CD4-positive, alpha-beta memory T cell (primary cell): ENCODE measurements at regions not wholly inside any gene's neighbourhood (a gene's known extent, or its start where the extent isn't known, plus 50 kb on each side); places are given as distances from the start of the nearest gene placed in this dataset.
"Not testable (repeated sequence)": the region's sequence is repeated elsewhere in the genome, so short reads cannot be mapped to it uniquely, and the experiment has no call there.

ENCODE experiments used
- CTCF ChIA-PET: fragments of 350-600 bp; sonication (Branson Sonifier 250); formaldehyde crosslinking; loops from one replicate; lab custom pipeline; 2021; ENCODE audit warnings: inconsistent platforms; ENCODE audit not compliant: partially characterized antibody; lab: Charles Lee
- POLR2A ChIA-PET: fragments of 350-600 bp; sonication (Branson Sonifier 250); formaldehyde crosslinking; loops from one replicate; lab custom pipeline; 2021; ENCODE audit not compliant: partially characterized antibody; lab: Charles Lee
- DNase-seq, 5 donors: peaks; one replicate each; pipeline versions ENCODE4 v3.0.0 to v3.0.0-alpha.2; 2020 to 2022; ENCODE audit warnings: mixed read lengths in 1 of 5
- H3K27ac ChIP-seq: one replicate; pipeline ENCODE4 v1.7.0; 2013; ENCODE audit warnings: low read depth, low read length
- H3K27me3 ChIP-seq: 2 replicates; pipeline ENCODE4 v1.7.0; 2013; ENCODE audit warnings: mild to moderate bottlenecking, low read length, moderate library complexity; ENCODE audit not compliant: insufficient read depth
- H3K36me3 ChIP-seq: 2 replicates; pipeline ENCODE4 v1.7.0; 2013; ENCODE audit warnings: mild to moderate bottlenecking, low read length, moderate library complexity; ENCODE audit not compliant: insufficient read depth
- H3K4me1 ChIP-seq: 2 replicates; pipeline ENCODE4 v1.7.0; 2013; ENCODE audit warnings: mild to moderate bottlenecking, low read length, moderate library complexity; ENCODE audit not compliant: insufficient read depth
- H3K4me3 ChIP-seq, 2 donors: one replicate each; pipeline ENCODE4 v1.7.0; 2013; ENCODE audit warnings: low read length in 2 of 2, mild to moderate bottlenecking in 1 of 2
- H3K9me3 ChIP-seq, 2 donors: one replicate each; pipeline ENCODE4 v1.7.0; 2013; ENCODE audit warnings: low read length in 2 of 2, control low read depth in 1 of 2; ENCODE audit not compliant: control insufficient read depth in 1 of 2
- H3K27ac Mint-ChIP-seq, 7 donors: one replicate each; pipeline ENCODE4 v1.8.0; 2020 to 2021; ENCODE audit warnings: mixed read lengths in 7 of 7, mild to moderate bottlenecking in 6 of 7, inconsistent platforms in 3 of 7, moderate library complexity in 3 of 7
- H3K27me3 Mint-ChIP-seq, 2 donors: one replicate each; pipeline ENCODE4 v1.8.0; 2020 to 2021; ENCODE audit warnings: mixed read lengths in 2 of 2
- H3K36me3 Mint-ChIP-seq, 2 donors: one replicate each; pipeline ENCODE4 v1.8.0; 2020 to 2021; ENCODE audit warnings: mixed read lengths in 2 of 2, inconsistent platforms in 1 of 2, mild to moderate bottlenecking in 1 of 2
- H3K4me1 Mint-ChIP-seq, 4 donors: one replicate each; pipeline ENCODE4 v1.8.0; 2020 to 2021; ENCODE audit warnings: mixed read lengths in 4 of 4, mild to moderate bottlenecking in 1 of 4
- H3K4me3 Mint-ChIP-seq, 8 donors: one replicate each; pipeline ENCODE4 v1.8.0; 2020 to 2021; ENCODE audit warnings: mixed read lengths in 8 of 8, mild to moderate bottlenecking in 7 of 8, moderate library complexity in 6 of 8, inconsistent platforms in 3 of 8
- H3K9me3 Mint-ChIP-seq, 8 donors: one replicate each; pipeline ENCODE4 v1.8.0; 2020 to 2021; ENCODE audit warnings: mixed read lengths in 8 of 8, mild to moderate bottlenecking in 5 of 8, inconsistent platforms in 3 of 8, moderate library complexity in 1 of 8
- intact Hi-C: fragments of 100-400 bp; cut with micrococcal nuclease; formaldehyde crosslinking; loops from one replicate; pipeline ENCODE4 v1.15.1; 2023

- no peak for DNase-seq
- no peaks in the 10 kb centered on the region for H3K4me1 Mint-ChIP-seq
- Histone ChIP-seq H3K4me1 (no peaks in the 10 kb centered on the region), H3K9me3 (no peaks in the 10 kb centered on the region), H3K4me3 (no peak overlapping the region), H3K36me3 (no peaks in the 10 kb centered on the region), H3K27ac (no peak overlapping the region), H3K27me3 (no peaks in the 10 kb centered on the region)
- peaks cover 0 to 31% (median 18%) of the 10 kb centered on the region in 8 donors for H3K9me3 Mint-ChIP-seq
- ChIA-PET POLR2A (no interaction called here), CTCF (no interaction called here)
- H3K27ac Mint-ChIP-seq: no peak overlapping the region
- H3K36me3 Mint-ChIP-seq: no peaks in the 10 kb centered on the region
- intact Hi-C loops: no loop called here
- no peaks in the 10 kb centered on the region for H3K27me3 Mint-ChIP-seq
- no peak overlapping the region for H3K4me3 Mint-ChIP-seq
Observed at GRCh38 chr6:120478650-120479049, 855.6 kb downstream of the TBC1D32 start.

GRCh38 chr6:120473804-120474203, 860.5 kb downstream of the TBC1D32 start:
- no peaks in the 10 kb centered on the region for H3K4me1 ChIP-seq
- no peak overlapping the region for H3K27ac ChIP-seq
- H3K4me1 Mint-ChIP-seq: no peaks in the 10 kb centered on the region
- intact Hi-C loops: no loop called here
- CTCF ChIA-PET: no interaction called here
- H3K9me3 ChIP-seq: no peaks in the 10 kb centered on the region
- no peak for DNase-seq
- no peaks in the 10 kb centered on the region for H3K27me3 Mint-ChIP-seq
- H3K4me3 Mint-ChIP-seq: no peak overlapping the region
- H3K9me3 Mint-ChIP-seq: peaks cover 0 to 16% (median 8%) of the 10 kb centered on the region in 8 donors
- H3K27ac Mint-ChIP-seq: no peak overlapping the region
- no peak overlapping the region for H3K4me3 ChIP-seq
- H3K36me3 Mint-ChIP-seq: no peaks in the 10 kb centered on the region
- POLR2A ChIA-PET: no interaction called here
- no peaks in the 10 kb centered on the region for H3K36me3 ChIP-seq
- no peaks in the 10 kb centered on the region for H3K27me3 ChIP-seq

GRCh38 chr6:120468486-120468885, 865.8 kb downstream of the TBC1D32 start:
- intact Hi-C loops: no loop called here
- Mint-ChIP-seq H3K27me3 (no peaks in the 10 kb centered on the region), H3K27ac (no peak overlapping the region), H3K4me3 (no peak overlapping the region), H3K4me1 (no peaks in the 10 kb centered on the region), H3K9me3 (peaks cover 0 to 8% (median 3%) of the 10 kb centered on the region in 8 donors), H3K36me3 (no peaks in the 10 kb centered on the region)
- Histone ChIP-seq H3K27ac (no peak overlapping the region), H3K4me3 (no peak overlapping the region), H3K27me3 (no peaks in the 10 kb centered on the region), H3K36me3 (no peaks in the 10 kb centered on the region), H3K4me1 (no peaks in the 10 kb centered on the region), H3K9me3 (no peaks in the 10 kb centered on the region)
- CTCF ChIA-PET: no interaction called here
- POLR2A ChIA-PET: no interaction called here
- no peak for DNase-seq

GRCh38 chr6:120451508-120451907, 882.8 kb downstream of the TBC1D32 start:
- H3K4me3 ChIP-seq: no peak overlapping the region
- H3K36me3 ChIP-seq: no peaks in the 10 kb centered on the region
- Mint-ChIP-seq H3K4me3 (no peak overlapping the region), H3K4me1 (no peaks in the 10 kb centered on the region), H3K9me3 (peaks cover 0 to 12% (median 3%) of the 10 kb centered on the region in 8 donors), H3K27me3 (no peaks in the 10 kb centered on the region), H3K36me3 (no peaks in the 10 kb centered on the region), H3K27ac (no peak overlapping the region)
- no peak for DNase-seq
- H3K27me3 ChIP-seq: no peaks in the 10 kb centered on the region
- ChIA-PET CTCF (no interaction called here), POLR2A (no interaction called here)
- no peak overlapping the region for H3K27ac ChIP-seq
- H3K9me3 ChIP-seq: no peaks in the 10 kb centered on the region
- intact Hi-C loops: no loop called here
- H3K4me1 ChIP-seq: no peaks in the 10 kb centered on the region

GRCh38 chr6:120447605-120448004, 886.7 kb downstream of the TBC1D32 start:
- Histone ChIP-seq H3K36me3 (no peaks in the 10 kb centered on the region), H3K4me3 (no peak overlapping the region), H3K4me1 (no peaks in the 10 kb centered on the region), H3K27ac (no peak overlapping the region), H3K9me3 (no peaks in the 10 kb centered on the region), H3K27me3 (no peaks in the 10 kb centered on the region)
- Mint-ChIP-seq H3K9me3 (peaks cover 0 to 5% (median 1%) of the 10 kb centered on the region in 8 donors), H3K27ac (no peak overlapping the region), H3K27me3 (no peaks in the 10 kb centered on the region), H3K4me1 (no peaks in the 10 kb centered on the region), H3K4me3 (no peak overlapping the region), H3K36me3 (no peaks in the 10 kb centered on the region)
- no peak for DNase-seq
- CTCF ChIA-PET: no interaction called here
- intact Hi-C loops: no loop called here
- POLR2A ChIA-PET: no interaction called here

GRCh38 chr6:120432840-120433239, 901.4 kb downstream of the TBC1D32 start:
- POLR2A ChIA-PET, H3K27me3 Mint-ChIP-seq, H3K4me1 ChIP-seq, H3K27me3 ChIP-seq, H3K9me3 ChIP-seq, H3K4me1 Mint-ChIP-seq, DNase-seq, CTCF ChIA-PET, H3K36me3 ChIP-seq, H3K4me3 Mint-ChIP-seq, intact Hi-C loops, H3K27ac ChIP-seq, H3K27ac Mint-ChIP-seq, H3K4me3 ChIP-seq, H3K36me3 Mint-ChIP-seq: not testable (repeated sequence)
- H3K9me3 Mint-ChIP-seq: peaks cover 2 to 15% (median 8%) of the 10 kb centered on the region in 8 donors

- H3K27ac Mint-ChIP-seq: no peak overlapping the region
- CTCF ChIA-PET: no interaction called here
- intact Hi-C loops: no loop called here
- H3K4me1 ChIP-seq: no peaks in the 10 kb centered on the region
- no peaks in the 10 kb centered on the region for H3K27me3 Mint-ChIP-seq
- H3K4me3 ChIP-seq: no peak overlapping the region
- DNase-seq: peak in 1 of 5 donors; percentile 14
- H3K9me3 ChIP-seq: no peaks in the 10 kb centered on the region
- H3K27me3 ChIP-seq: no peaks in the 10 kb centered on the region
- no peaks in the 10 kb centered on the region for H3K36me3 ChIP-seq
- peaks cover 2 to 12% (median 8%) of the 10 kb centered on the region in 8 donors for H3K9me3 Mint-ChIP-seq
- no peak overlapping the region for H3K4me3 Mint-ChIP-seq
- H3K27ac ChIP-seq: no peak overlapping the region
- H3K36me3 Mint-ChIP-seq: no peaks in the 10 kb centered on the region
- POLR2A ChIA-PET: no interaction called here
- no peaks in the 10 kb centered on the region for H3K4me1 Mint-ChIP-seq
Observed at GRCh38 chr6:120431841-120432240, 902.4 kb downstream of the TBC1D32 start.

GRCh38 chr6:120411394-120411793, 922.9 kb downstream of the TBC1D32 start:
- Mint-ChIP-seq H3K27me3 (no peaks in the 10 kb centered on the region), H3K27ac (no peak overlapping the region), H3K4me1 (no peaks in the 10 kb centered on the region), H3K9me3 (peaks cover 0 to 5% (median under 1%) of the 10 kb centered on the region in 8 donors), H3K4me3 (no peak overlapping the region), H3K36me3 (no peaks in the 10 kb centered on the region)
- H3K36me3 ChIP-seq: no peaks in the 10 kb centered on the region
- H3K4me1 ChIP-seq: no peaks in the 10 kb centered on the region
- intact Hi-C loops: no loop called here
- ChIA-PET CTCF (no interaction called here), POLR2A (no interaction called here)
- H3K4me3 ChIP-seq: no peak overlapping the region
- no peaks in the 10 kb centered on the region for H3K27me3 ChIP-seq
- H3K9me3 ChIP-seq: no peaks in the 10 kb centered on the region
- H3K27ac ChIP-seq: no peak overlapping the region
- DNase-seq: no peak
